ENCODE measurements at regions not wholly inside any gene's neighbourhood (a gene's known extent, or its start where the extent isn't known, plus 50 kb on each side); places are given as distances from the start of the nearest gene placed in this dataset.

- CTCF ChIA-PET (ENCODE audit: partially characterized antibody) = interaction anchor here (0.8 to 4.0 kb wide), 7 partner anchors 9 to 335 kb away, joined by 3 to 21 read pairs (median 3); no protein-coding TSS in a partner anchor
- POLR2A ChIA-PET (ENCODE audit: partially characterized antibody) = no interaction called here
Observed at GRCh38 chr5:174399411-174399810, 325.0 kb upstream of the MSX2 start.

More at GRCh38 chr5:174399411-174399810, 325.0 kb upstream of the MSX2 start:
- Histone ChIP-seq H2BK15ac (ENCODE audit: low read length) (no peak overlapping the region), H3K9me3 (ENCODE audit: insufficient read depth in 2 of 2, low read depth in 1 of 2, low read length in 1 of 2) (no peaks in the 10 kb centered on the region), H3K4me3 (ENCODE audit: extremely low read depth in 1 of 4, insufficient read depth in 2 of 4, low read depth in 3 of 4, low read length in 4 of 4) (no peak overlapping the region), H4K8ac (ENCODE audit: extremely low read depth, insufficient read depth, low read length) (no peak overlapping the region), H2BK12ac (ENCODE audit: low read depth, low read length) (no peak overlapping the region), H3K4me2 (ENCODE audit: insufficient read depth in 1 of 2, low read depth in 2 of 2, low read length in 2 of 2) (no peak overlapping the region), H4K5ac (ENCODE audit: insufficient read length, low read depth, low read length) (no peak overlapping the region), H3K18ac (ENCODE audit: extremely low read depth, low read length) (no peak overlapping the region), H3K23me2 (ENCODE audit: low read depth, low read length) (no peaks in the 10 kb centered on the region), H2BK5ac (ENCODE audit: low read depth, low read length) (no peak overlapping the region), H3K79me2 (ENCODE audit: control insufficient read depth in 1 of 2, insufficient read depth in 2 of 2, low read length in 2 of 2) (no peaks in the 10 kb centered on the region), H3K4ac (replicated peaks; ENCODE audit: insufficient read length, low read depth, low read length) (no peak overlapping the region), H3K79me1 (ENCODE audit: low read depth, low read length) (no peaks in the 10 kb centered on the region), H2BK120ac (replicated peaks; ENCODE audit: low read depth, low read length) (no peak overlapping the region), H2AK5ac (ENCODE audit: low read depth, low read length) (no peak overlapping the region), H3K14ac (ENCODE audit: insufficient read length) (no peak overlapping the region), H3K23ac (ENCODE audit: insufficient read length) (no peak overlapping the region), H3K36me3 (ENCODE audit: control insufficient read depth in 2 of 4, insufficient read depth in 4 of 4, low read length in 3 of 4) (no peaks in the 10 kb centered on the region), H3K27ac (ENCODE audit: low read depth, low read length) (no peak overlapping the region), H3K4me1 (replicated peaks in 1 of 4; ENCODE audit: control insufficient read depth in 3 of 4, insufficient read depth in 4 of 4, low read length in 3 of 4) (peaks cover 0 to 2% (median 0%) of the 10 kb centered on the region in 4 experiments; a peak in 1 of 7 replicates), H3K9ac (replicated peaks in 1 of 4; ENCODE audit: extremely low read depth in 1 of 4, low read depth in 3 of 4, low read length in 3 of 4) (no peak overlapping the region), H3K27me3 (replicated peaks in 1 of 4; ENCODE audit: control insufficient read depth in 3 of 4, extremely low read depth in 1 of 4, insufficient read depth in 3 of 4, low read length in 3 of 4) (no peaks in the 10 kb centered on the region), H2BK20ac (ENCODE audit: low read length) (no peak overlapping the region), H2AFZ (ENCODE audit: low read length) (no peak overlapping the region), H4K91ac (replicated peaks; ENCODE audit: insufficient read length, low read length) (no peak overlapping the region), H4K20me1 (replicated peaks in 1 of 2; ENCODE audit: control insufficient read depth in 1 of 2, insufficient read depth in 2 of 2, low read length in 2 of 2) (no peaks in the 10 kb centered on the region), H3K56ac (replicated peaks; ENCODE audit: insufficient read length, low read depth, low read length) (no peak overlapping the region)
- whole genome bisulfite sequencing, 2 experiments (ENCODE audit: extremely low coverage in 1 of 2, insufficient coverage in 1 of 2, insufficient read length in 1 of 2, insufficient replicate concordance in 2 of 2, low coverage in 1 of 2, low lambda C conversion rate in 2 of 2, missing lambda C conversion rate in 1 of 2) = 43% methylated on average over 2 of the region's 2 CpGs; no CpG with 5 or more reads in 1 of the 2 experiments
- TF ChIP-seq CREB1 (IDR thresholded peaks at IDR 0.05) (no peak), POU5F1 (IDR thresholded peaks at IDR 0.05; ENCODE audit: low read depth, low read length) (no peak), CTBP2 (IDR thresholded peaks at IDR 0.05; ENCODE audit: borderline replicate concordance, insufficient read depth, insufficient read length, low read length) (no peak), CBX5 (IDR thresholded peaks at IDR 0.05; ENCODE audit: low read depth, low read length) (no peak), USF2 (IDR thresholded peaks at IDR 0.05; ENCODE audit: low read length) (no peak), HDAC6 (IDR thresholded peaks at IDR 0.05; ENCODE audit: low read depth, low read length) (no peak), POLR2AphosphoS5 (IDR thresholded peaks at IDR 0.05; ENCODE audit: low read depth, low read length) (no peak)
- FAIRE-seq (no peak), DNase-seq (ENCODE audit: low read depth in 1 of 2, low spot score in 2 of 2) (no peak)
